GM12878 (cell line): ENCODE measurements at regions not wholly inside any gene's neighbourhood (a gene's known extent, or its start where the extent isn't known, plus 50 kb on each side); places are given as distances from the start of the nearest gene placed in this dataset.

Experiments
- ATAC-seq: fragments of 200-7000 bp; cut with Tn5 transposase; 3 replicates; pipeline ENCODE4 v1.9.1; 2020; ENCODE audit warnings: mild to moderate bottlenecking, moderate library complexity
- BruUV-seq: library from RNA; stranded (reverse); fragments of 400-500 nt; replicated peaks from 2 replicates; lab custom pipeline; 2021; lab: Mats Ljungman, UMichigan
- CTCF ChIA-PET: fragments of 300-600 bp; sonication (Branson Sonifier 250); formaldehyde crosslinking; extraction: SDS; loops from one replicate; lab custom pipeline; 2021; ENCODE audit warnings: inconsistent platforms; lab: Yijun Ruan, JAX
- POLR2A ChIA-PET: fragments of 350-600 bp; formaldehyde crosslinking; extraction: SDS; loops from one replicate; lab custom pipeline; 2021; ENCODE audit warnings: inconsistent platforms; lab: Charles Lee
- RAD21 ChIA-PET: fragments of 300-600 bp; sonication (Branson Sonifier 250); formaldehyde crosslinking; loops from one replicate; lab custom pipeline; 2023; ENCODE audit warnings: antibody characterized with exemption; ENCODE audit not compliant: unreplicated experiment; lab: Charles Lee
- SMC1A ChIA-PET: fragments of 300-600 bp; sonication (Branson Sonifier 250); formaldehyde crosslinking; loops from one replicate; lab custom pipeline; 2023; ENCODE audit not compliant: unreplicated experiment, uncharacterized antibody; lab: Charles Lee
- DNase-seq: peaks from one replicate; pipeline ENCODE4 v3.0.0-alpha.2; 2011; ENCODE audit warnings: low read depth, low spot score
- FAIRE-seq: peaks from 3 replicates; lab custom pipeline; 2011; peaks lifted over from hg19 to GRCh38; lab: Jason Lieb, UNC
- H2AFZ ChIP-seq: 2 replicates; pipeline ENCODE4 v1.6.0; 2011; ENCODE audit warnings: low read depth, low read length, control low read depth; ENCODE audit not compliant: control insufficient read depth
- H3K27ac ChIP-seq: 2 replicates; pipeline ENCODE4 v1.5.1; 2011; ENCODE audit warnings: control low read depth; ENCODE audit not compliant: control insufficient read depth, insufficient read depth
- H3K27me3 ChIP-seq, 2 experiments: replicated peaks in 1 of 2; 2 replicates each; pipeline versions ENCODE4 v1.6.0 to v1.6.1; 2011; ENCODE audit warnings: low read length in 1 of 2; ENCODE audit not compliant: control insufficient read depth in 2 of 2, insufficient read depth in 2 of 2
- H3K36me3 ChIP-seq, 2 experiments: 2 replicates each; pipeline ENCODE4 v1.5.1; 2011; ENCODE audit warnings: low read length in 1 of 2; ENCODE audit not compliant: control insufficient read depth in 2 of 2, insufficient read depth in 2 of 2
- H3K4me1 ChIP-seq: 2 replicates; pipeline ENCODE4 v1.6.1; 2011; ENCODE audit warnings: mild to moderate bottlenecking, low read length, moderate library complexity, mixed read lengths; ENCODE audit not compliant: control insufficient read depth, insufficient read depth
- H3K4me2 ChIP-seq: 2 replicates; pipeline ENCODE4 v1.6.0; 2011; ENCODE audit warnings: control low read depth; ENCODE audit not compliant: control insufficient read depth, insufficient read depth
- H3K4me3 ChIP-seq: fragments of 200-600 bp; sonication (generic); 2 replicates; pipeline ENCODE4 v1.5.1; 2016
- H3K79me2 ChIP-seq: 2 replicates; pipeline ENCODE4 v1.6.0; 2011; ENCODE audit warnings: low read length; ENCODE audit not compliant: control insufficient read depth, insufficient read depth
- H3K9ac ChIP-seq: 2 replicates; pipeline ENCODE4 v1.8.0; 2011; ENCODE audit warnings: low read length, control low read depth, mixed read lengths; ENCODE audit not compliant: control insufficient read depth, insufficient read depth
- H3K9me3 ChIP-seq: replicated peaks from 3 replicates; pipeline ENCODE4 v1.5.1; 2011; ENCODE audit warnings: mild to moderate bottlenecking, low read length; ENCODE audit not compliant: control insufficient read depth, insufficient read depth
- H4K20me1 ChIP-seq: 2 replicates; pipeline ENCODE4 v1.6.0; 2011; ENCODE audit not compliant: control insufficient read depth, insufficient read depth
- EGR1 ChIP-seq, 2 experiments: IDR thresholded peaks; 1 replicate in 1 of 2; 2 replicates in 1 of 2; pipeline ENCODE4 v1.6.1; 2011 to 2012; ENCODE audit warnings: low read depth in 2 of 2, low read length in 2 of 2, borderline replicate concordance in 1 of 2, mild to moderate bottlenecking in 1 of 2, moderate library complexity in 1 of 2
- FOS ChIP-seq: IDR thresholded peaks from 3 replicates; pipeline ENCODE4 v1.6.1; 2011; ENCODE audit warnings: borderline replicate concordance; ENCODE audit not compliant: insufficient read length; ENCODE audit errors: extremely low read depth
- PML ChIP-seq: IDR thresholded peaks from 2 replicates; pipeline ENCODE4 v1.6.1; 2012; ENCODE audit warnings: low read length, inconsistent platforms
- POLR2A ChIP-seq: IDR thresholded peaks from 2 replicates; pipeline ENCODE4 v1.6.1; 2011; ENCODE audit warnings: low read depth, mild to moderate bottlenecking, low read length
- SREBF2 ChIP-seq: IDR thresholded peaks from 2 replicates; pipeline ENCODE4 v1.6.1; 2012; ENCODE audit warnings: mild to moderate bottlenecking, low read length
- SUPT20H ChIP-seq: IDR thresholded peaks from 2 replicates; pipeline ENCODE4 v1.6.1; 2011; ENCODE audit warnings: low read depth, mild to moderate bottlenecking, low read length, moderate library complexity, borderline replicate concordance; ENCODE audit not compliant: control insufficient read depth
- WGBS: methylation state at CpG from one replicate; pipeline ENCODE4 v1.1.6; 2016; ENCODE audit warnings: low lambda C conversion rate; ENCODE audit not compliant: insufficient replicate concordance, insufficient coverage; ENCODE audit errors: missing lambda C conversion rate; 5-methylcytosine and 5-hydroxymethylcytosine counted together
- in situ Hi-C: fragments of 300-500 bp; cut with MboI; formaldehyde crosslinking; loops from 9 replicates; pipeline ENCODE4 v1.14.3; 2018; ENCODE audit warnings: mixed read lengths
- intact Hi-C: fragments of 100-400 bp; cut with micrococcal nuclease; formaldehyde crosslinking; loops from one replicate; pipeline ENCODE4 v1.14.2; 2022; ENCODE audit not compliant: unreplicated experiment
- TF ChIP-seq, protein P1 (sequence below): fragments of 450-650 bp; IDR thresholded peaks from 2 replicates; pipeline ENCODE4 v1.6.1; 2017; ENCODE audit warnings: borderline replicate concordance
- TF ChIP-seq, protein P2 (sequence below): fragments of 450-650 bp; IDR thresholded peaks from 2 replicates; pipeline ENCODE4 v1.6.1; 2016; ENCODE audit warnings: mild to moderate bottlenecking, moderate library complexity, borderline replicate concordance
- TF ChIP-seq, protein P3 (sequence below): IDR thresholded peaks from 2 replicates; pipeline ENCODE4 v1.6.1; 2012; ENCODE audit warnings: low read depth, low read length, improper control_type of control experiment
- TF ChIP-seq, protein P4 (sequence below), 3 experiments: IDR thresholded peaks in 2 of 3; conservative IDR thresholded peaks in 1 of 3; 2 replicates each; pipeline ENCODE4 v1.5.1; 2011; ENCODE audit warnings: low read depth in 3 of 3, low read length in 3 of 3, mild to moderate bottlenecking in 3 of 3, control low read depth in 2 of 3, moderate library complexity in 2 of 3, inconsistent platforms in 1 of 3, mixed read lengths in 1 of 3; ENCODE audit not compliant: control insufficient read depth in 2 of 3, insufficient read depth in 1 of 3; ENCODE audit errors: extremely low read depth in 1 of 3
- TF ChIP-seq, protein P5 (sequence below): fragments of 450-650 bp; IDR thresholded peaks from 2 replicates; pipeline ENCODE4 v1.6.1; 2017; ENCODE audit warnings: mild to moderate bottlenecking, moderate library complexity

DNA sequence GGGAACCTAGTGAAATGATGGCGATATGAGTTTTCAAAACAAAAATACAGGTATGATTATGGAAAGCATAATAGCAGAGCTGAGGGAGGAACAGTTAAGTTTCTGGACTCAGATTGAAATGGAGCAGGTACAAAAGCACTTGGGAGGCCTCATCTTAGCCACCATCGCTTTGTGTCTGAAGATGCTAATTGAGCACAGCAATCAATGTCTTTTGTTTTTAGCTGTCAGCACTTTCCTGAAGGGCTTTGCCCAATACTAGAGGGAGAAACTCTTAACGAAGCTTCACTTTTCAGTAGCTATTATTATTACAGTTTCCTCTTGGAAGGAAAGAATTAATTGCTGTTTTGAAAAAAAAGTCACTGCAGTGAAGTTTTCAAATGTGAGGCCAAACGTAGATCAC is 348.7 kb downstream of the RWDD3 start:
- intact Hi-C loops = no loop called here
- ChIA-PET SMC1A (no interaction called here), CTCF (no interaction called here), RAD21 (no interaction called here), POLR2A (no interaction called here)
- ATAC-seq (no peak), FAIRE-seq (no peak), DNase-seq (no peak)
- no peak overlapping the region for H3K27ac ChIP-seq
- H3K4me2 ChIP-seq = no peak overlapping the region
- H3K27me3 ChIP-seq = no peaks in the 10 kb centered on the region
- H3K9ac ChIP-seq = no peak overlapping the region
- 28% methylated on average over 4 of the region's 4 CpGs for WGBS
- no peaks in the 10 kb centered on the region for H4K20me1 ChIP-seq
- in situ Hi-C loops = no loop called here
- no peak overlapping the region for H2AFZ ChIP-seq
- no TSS peak for BruUV-seq
- no peaks in the 10 kb centered on the region for H3K9me3 ChIP-seq
- no peaks in the 10 kb centered on the region for H3K36me3 ChIP-seq
- H3K4me3 ChIP-seq = no peak overlapping the region
- no peaks in the 10 kb centered on the region for H3K79me2 ChIP-seq
- no peaks in the 10 kb centered on the region for H3K4me1 ChIP-seq
- TF ChIP-seq EGR1 (IDR thresholded peaks at IDR 0.05; ENCODE audit: borderline replicate concordance in 1 of 2, low read depth in 2 of 2, low read length in 2 of 2) (no peak), FOS (no peak), SREBF2 (no peak), POLR2A (no peak), SUPT20H (no peak), PML (no peak)
- TF ChIP-seq, protein P1, sequence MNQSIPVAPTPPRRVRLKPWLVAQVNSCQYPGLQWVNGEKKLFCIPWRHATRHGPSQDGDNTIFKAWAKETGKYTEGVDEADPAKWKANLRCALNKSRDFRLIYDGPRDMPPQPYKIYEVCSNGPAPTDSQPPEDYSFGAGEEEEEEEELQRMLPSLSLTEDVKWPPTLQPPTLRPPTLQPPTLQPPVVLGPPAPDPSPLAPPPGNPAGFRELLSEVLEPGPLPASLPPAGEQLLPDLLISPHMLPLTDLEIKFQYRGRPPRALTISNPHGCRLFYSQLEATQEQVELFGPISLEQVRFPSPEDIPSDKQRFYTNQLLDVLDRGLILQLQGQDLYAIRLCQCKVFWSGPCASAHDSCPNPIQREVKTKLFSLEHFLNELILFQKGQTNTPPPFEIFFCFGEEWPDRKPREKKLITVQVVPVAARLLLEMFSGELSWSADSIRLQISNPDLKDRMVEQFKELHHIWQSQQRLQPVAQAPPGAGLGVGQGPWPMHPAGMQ = no peak
- TF ChIP-seq, protein P2, sequence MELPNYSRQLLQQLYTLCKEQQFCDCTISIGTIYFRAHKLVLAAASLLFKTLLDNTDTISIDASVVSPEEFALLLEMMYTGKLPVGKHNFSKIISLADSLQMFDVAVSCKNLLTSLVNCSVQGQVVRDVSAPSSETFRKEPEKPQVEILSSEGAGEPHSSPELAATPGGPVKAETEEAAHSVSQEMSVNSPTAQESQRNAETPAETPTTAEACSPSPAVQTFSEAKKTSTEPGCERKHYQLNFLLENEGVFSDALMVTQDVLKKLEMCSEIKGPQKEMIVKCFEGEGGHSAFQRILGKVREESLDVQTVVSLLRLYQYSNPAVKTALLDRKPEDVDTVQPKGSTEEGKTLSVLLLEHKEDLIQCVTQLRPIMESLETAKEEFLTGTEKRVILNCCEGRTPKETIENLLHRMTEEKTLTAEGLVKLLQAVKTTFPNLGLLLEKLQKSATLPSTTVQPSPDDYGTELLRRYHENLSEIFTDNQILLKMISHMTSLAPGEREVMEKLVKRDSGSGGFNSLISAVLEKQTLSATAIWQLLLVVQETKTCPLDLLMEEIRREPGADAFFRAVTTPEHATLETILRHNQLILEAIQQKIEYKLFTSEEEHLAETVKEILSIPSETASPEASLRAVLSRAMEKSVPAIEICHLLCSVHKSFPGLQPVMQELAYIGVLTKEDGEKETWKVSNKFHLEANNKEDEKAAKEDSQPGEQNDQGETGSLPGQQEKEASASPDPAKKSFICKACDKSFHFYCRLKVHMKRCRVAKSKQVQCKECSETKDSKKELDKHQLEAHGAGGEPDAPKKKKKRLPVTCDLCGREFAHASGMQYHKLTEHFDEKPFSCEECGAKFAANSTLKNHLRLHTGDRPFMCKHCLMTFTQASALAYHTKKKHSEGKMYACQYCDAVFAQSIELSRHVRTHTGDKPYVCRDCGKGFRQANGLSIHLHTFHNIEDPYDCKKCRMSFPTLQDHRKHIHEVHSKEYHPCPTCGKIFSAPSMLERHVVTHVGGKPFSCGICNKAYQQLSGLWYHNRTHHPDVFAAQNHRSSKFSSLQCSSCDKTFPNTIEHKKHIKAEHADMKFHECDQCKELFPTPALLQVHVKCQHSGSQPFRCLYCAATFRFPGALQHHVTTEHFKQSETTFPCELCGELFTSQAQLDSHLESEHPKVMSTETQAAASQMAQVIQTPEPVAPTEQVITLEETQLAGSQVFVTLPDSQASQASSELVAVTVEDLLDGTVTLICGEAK = no peak
- TF ChIP-seq, protein P3, sequence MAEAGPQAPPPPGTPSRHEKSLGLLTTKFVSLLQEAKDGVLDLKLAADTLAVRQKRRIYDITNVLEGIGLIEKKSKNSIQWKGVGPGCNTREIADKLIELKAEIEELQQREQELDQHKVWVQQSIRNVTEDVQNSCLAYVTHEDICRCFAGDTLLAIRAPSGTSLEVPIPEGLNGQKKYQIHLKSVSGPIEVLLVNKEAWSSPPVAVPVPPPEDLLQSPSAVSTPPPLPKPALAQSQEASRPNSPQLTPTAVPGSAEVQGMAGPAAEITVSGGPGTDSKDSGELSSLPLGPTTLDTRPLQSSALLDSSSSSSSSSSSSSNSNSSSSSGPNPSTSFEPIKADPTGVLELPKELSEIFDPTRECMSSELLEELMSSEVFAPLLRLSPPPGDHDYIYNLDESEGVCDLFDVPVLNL = no peak
- TF ChIP-seq, protein P4, sequence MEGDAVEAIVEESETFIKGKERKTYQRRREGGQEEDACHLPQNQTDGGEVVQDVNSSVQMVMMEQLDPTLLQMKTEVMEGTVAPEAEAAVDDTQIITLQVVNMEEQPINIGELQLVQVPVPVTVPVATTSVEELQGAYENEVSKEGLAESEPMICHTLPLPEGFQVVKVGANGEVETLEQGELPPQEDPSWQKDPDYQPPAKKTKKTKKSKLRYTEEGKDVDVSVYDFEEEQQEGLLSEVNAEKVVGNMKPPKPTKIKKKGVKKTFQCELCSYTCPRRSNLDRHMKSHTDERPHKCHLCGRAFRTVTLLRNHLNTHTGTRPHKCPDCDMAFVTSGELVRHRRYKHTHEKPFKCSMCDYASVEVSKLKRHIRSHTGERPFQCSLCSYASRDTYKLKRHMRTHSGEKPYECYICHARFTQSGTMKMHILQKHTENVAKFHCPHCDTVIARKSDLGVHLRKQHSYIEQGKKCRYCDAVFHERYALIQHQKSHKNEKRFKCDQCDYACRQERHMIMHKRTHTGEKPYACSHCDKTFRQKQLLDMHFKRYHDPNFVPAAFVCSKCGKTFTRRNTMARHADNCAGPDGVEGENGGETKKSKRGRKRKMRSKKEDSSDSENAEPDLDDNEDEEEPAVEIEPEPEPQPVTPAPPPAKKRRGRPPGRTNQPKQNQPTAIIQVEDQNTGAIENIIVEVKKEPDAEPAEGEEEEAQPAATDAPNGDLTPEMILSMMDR (IDR thresholded peaks at IDR 0.05 in 2 of 3, conservative IDR thresholded peaks at IDR 0.05 in 1 of 3; ENCODE audit: control insufficient read depth in 2 of 3, extremely low read depth in 1 of 3, insufficient read depth in 1 of 3, low read depth in 3 of 3, low read length in 3 of 3) = no peak
- TF ChIP-seq, protein P5, sequence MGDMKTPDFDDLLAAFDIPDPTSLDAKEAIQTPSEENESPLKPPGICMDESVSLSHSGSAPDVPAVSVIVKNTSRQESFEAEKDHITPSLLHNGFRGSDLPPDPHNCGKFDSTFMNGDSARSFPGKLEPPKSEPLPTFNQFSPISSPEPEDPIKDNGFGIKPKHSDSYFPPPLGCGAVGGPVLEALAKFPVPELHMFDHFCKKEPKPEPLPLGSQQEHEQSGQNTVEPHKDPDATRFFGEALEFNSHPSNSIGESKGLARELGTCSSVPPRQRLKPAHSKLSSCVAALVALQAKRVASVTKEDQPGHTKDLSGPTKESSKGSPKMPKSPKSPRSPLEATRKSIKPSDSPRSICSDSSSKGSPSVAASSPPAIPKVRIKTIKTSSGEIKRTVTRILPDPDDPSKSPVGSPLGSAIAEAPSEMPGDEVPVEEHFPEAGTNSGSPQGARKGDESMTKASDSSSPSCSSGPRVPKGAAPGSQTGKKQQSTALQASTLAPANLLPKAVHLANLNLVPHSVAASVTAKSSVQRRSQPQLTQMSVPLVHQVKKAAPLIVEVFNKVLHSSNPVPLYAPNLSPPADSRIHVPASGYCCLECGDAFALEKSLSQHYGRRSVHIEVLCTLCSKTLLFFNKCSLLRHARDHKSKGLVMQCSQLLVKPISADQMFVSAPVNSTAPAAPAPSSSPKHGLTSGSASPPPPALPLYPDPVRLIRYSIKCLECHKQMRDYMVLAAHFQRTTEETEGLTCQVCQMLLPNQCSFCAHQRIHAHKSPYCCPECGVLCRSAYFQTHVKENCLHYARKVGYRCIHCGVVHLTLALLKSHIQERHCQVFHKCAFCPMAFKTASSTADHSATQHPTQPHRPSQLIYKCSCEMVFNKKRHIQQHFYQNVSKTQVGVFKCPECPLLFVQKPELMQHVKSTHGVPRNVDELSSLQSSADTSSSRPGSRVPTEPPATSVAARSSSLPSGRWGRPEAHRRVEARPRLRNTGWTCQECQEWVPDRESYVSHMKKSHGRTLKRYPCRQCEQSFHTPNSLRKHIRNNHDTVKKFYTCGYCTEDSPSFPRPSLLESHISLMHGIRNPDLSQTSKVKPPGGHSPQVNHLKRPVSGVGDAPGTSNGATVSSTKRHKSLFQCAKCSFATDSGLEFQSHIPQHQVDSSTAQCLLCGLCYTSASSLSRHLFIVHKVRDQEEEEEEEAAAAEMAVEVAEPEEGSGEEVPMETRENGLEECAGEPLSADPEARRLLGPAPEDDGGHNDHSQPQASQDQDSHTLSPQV = no peak
